Loucy (cell line): ENCODE measurements at regions not wholly inside any gene's neighbourhood (a gene's known extent, or its start where the extent isn't known, plus 50 kb on each side); places are given as distances from the start of the nearest gene placed in this dataset.

Experiments
- H2AFZ ChIP-seq: fragments of 200-600 bp; sonication (generic); 2 replicates; pipeline ENCODE4 v1.6.0; 2016; ENCODE audit warnings: antibody characterized with exemption, mild to moderate bottlenecking, low read length, moderate library complexity
- H3F3A ChIP-seq: fragments of 200-600 bp; 2 replicates; pipeline ENCODE4 v1.6.0; 2016; ENCODE audit warnings: antibody characterized with exemption, low read depth, mild to moderate bottlenecking
- H3K27me3 ChIP-seq: fragments of 200-600 bp; sonication (generic); 2 replicates; pipeline ENCODE4 v1.6.1; 2014; ENCODE audit warnings: low read length, mild to moderate bottlenecking; ENCODE audit not compliant: insufficient read depth, poor library complexity, severe bottlenecking
- H3K36me3 ChIP-seq: fragments of 200-600 bp; sonication (generic); 2 replicates; pipeline ENCODE4 v1.6.1; 2016; ENCODE audit warnings: low read length; ENCODE audit not compliant: insufficient read depth
- H3K4me1 ChIP-seq: fragments of 200-600 bp; sonication (generic); 2 replicates; pipeline ENCODE4 v1.5.1; 2014; ENCODE audit warnings: low read length, mild to moderate bottlenecking; ENCODE audit not compliant: insufficient read depth, poor library complexity, severe bottlenecking
- H3K4me2 ChIP-seq: fragments of 200-600 bp; sonication (generic); 2 replicates; pipeline ENCODE4 v1.6.0; 2014; ENCODE audit warnings: antibody characterized with exemption, low read length, low read depth, mild to moderate bottlenecking; ENCODE audit not compliant: poor library complexity, severe bottlenecking
- H3K4me3 ChIP-seq: fragments of 200-600 bp; sonication (generic); 2 replicates; pipeline ENCODE4 v1.5.1; 2014; ENCODE audit warnings: low read length, mild to moderate bottlenecking, mixed read lengths; ENCODE audit not compliant: poor library complexity, severe bottlenecking
- H3K79me2 ChIP-seq: fragments of 200-600 bp; sonication (generic); 2 replicates; pipeline ENCODE4 v1.6.1; 2014; ENCODE audit warnings: low read length; ENCODE audit not compliant: insufficient read depth
- H3K9ac ChIP-seq: fragments of 200-600 bp; sonication (generic); 2 replicates; pipeline ENCODE4 v1.6.0; 2014; ENCODE audit warnings: mild to moderate bottlenecking, low read depth, low read length, moderate library complexity; ENCODE audit not compliant: poor library complexity, severe bottlenecking
- H3K9me2 ChIP-seq: fragments of 200-600 bp; sonication (generic); replicated peaks from 2 replicates; pipeline ENCODE4 v1.6.1; 2016; ENCODE audit warnings: low read depth, low read length, mixed read lengths
- H3K9me3 ChIP-seq: fragments of 200-600 bp; sonication (generic); 2 replicates; pipeline ENCODE4 v1.6.1; 2014; ENCODE audit warnings: mild to moderate bottlenecking, antibody characterized with exemption, low read length, low read depth; ENCODE audit not compliant: insufficient read depth
- H4K20me1 ChIP-seq: fragments of 200-600 bp; sonication (generic); 2 replicates; pipeline ENCODE4 v1.6.0; 2014; ENCODE audit warnings: antibody characterized with exemption, low read length, mild to moderate bottlenecking; ENCODE audit not compliant: insufficient read depth, poor library complexity, severe bottlenecking
- EZH2phosphoT487 ChIP-seq: fragments of 200-600 bp; IDR thresholded peaks from 2 replicates; pipeline ENCODE4 v1.6.1; 2018; ENCODE audit warnings: antibody characterized with exemption, mild to moderate bottlenecking, moderate library complexity, borderline replicate concordance
- TF ChIP-seq, protein P1 (sequence below): fragments of 200-600 bp; sonication (generic); conservative IDR thresholded peaks from 2 replicates; pipeline ENCODE4 v1.5.1; 2014; ENCODE audit warnings: mild to moderate bottlenecking, antibody characterized with exemption, low read length

GRCh38 chr21:21662776-21663175 lies 664.6 kb downstream of the NCAM2 start:
- Histone ChIP-seq H3K4me3 (no peak overlapping the region), H3K9me3 (no peaks in the 10 kb centered on the region), H3K36me3 (no peaks in the 10 kb centered on the region), H3K9ac (no peak overlapping the region), H3F3A (no peaks in the 10 kb centered on the region), H3K79me2 (no peaks in the 10 kb centered on the region), H2AFZ (no peak overlapping the region), H3K4me2 (no peak overlapping the region), H3K27me3 (no peaks in the 10 kb centered on the region), H3K4me1 (no peaks in the 10 kb centered on the region), H4K20me1 (no peaks in the 10 kb centered on the region), H3K9me2 (no peaks in the 10 kb centered on the region)
- TF ChIP-seq, protein P1, sequence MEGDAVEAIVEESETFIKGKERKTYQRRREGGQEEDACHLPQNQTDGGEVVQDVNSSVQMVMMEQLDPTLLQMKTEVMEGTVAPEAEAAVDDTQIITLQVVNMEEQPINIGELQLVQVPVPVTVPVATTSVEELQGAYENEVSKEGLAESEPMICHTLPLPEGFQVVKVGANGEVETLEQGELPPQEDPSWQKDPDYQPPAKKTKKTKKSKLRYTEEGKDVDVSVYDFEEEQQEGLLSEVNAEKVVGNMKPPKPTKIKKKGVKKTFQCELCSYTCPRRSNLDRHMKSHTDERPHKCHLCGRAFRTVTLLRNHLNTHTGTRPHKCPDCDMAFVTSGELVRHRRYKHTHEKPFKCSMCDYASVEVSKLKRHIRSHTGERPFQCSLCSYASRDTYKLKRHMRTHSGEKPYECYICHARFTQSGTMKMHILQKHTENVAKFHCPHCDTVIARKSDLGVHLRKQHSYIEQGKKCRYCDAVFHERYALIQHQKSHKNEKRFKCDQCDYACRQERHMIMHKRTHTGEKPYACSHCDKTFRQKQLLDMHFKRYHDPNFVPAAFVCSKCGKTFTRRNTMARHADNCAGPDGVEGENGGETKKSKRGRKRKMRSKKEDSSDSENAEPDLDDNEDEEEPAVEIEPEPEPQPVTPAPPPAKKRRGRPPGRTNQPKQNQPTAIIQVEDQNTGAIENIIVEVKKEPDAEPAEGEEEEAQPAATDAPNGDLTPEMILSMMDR = no peak
- no peak for TF ChIP-seq EZH2phosphoT487

DNA sequence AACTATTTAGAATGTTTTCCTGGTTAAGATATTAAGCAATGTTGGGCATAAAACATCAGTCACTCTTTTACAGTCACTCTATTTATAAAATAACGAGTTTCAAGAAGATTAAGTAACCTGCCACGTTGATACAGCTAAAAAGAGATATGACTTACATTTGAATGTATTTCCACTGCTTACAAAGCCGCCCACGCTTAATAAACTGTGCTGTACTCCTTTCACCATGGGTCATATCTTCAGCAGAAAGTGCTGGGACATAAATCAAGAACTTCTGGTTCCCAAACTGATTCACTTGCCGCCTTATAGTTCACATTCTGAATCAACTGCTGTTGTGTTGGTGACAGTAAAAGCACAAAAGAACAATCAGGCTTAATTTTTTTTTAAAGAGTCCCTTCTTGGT lies 666.7 kb downstream of the NCAM2 start:
- Histone ChIP-seq H3K79me2 (no peaks in the 10 kb centered on the region), H3K9me3 (no peaks in the 10 kb centered on the region), H2AFZ (no peak overlapping the region), H3K36me3 (no peaks in the 10 kb centered on the region), H3K4me2 (no peak overlapping the region), H3K9ac (no peak overlapping the region), H3K9me2 (no peaks in the 10 kb centered on the region), H3K4me3 (no peak overlapping the region), H3F3A (no peaks in the 10 kb centered on the region), H3K4me1 (no peaks in the 10 kb centered on the region), H4K20me1 (no peaks in the 10 kb centered on the region), H3K27me3 (no peaks in the 10 kb centered on the region)
- no peak for TF ChIP-seq EZH2phosphoT487
- TF ChIP-seq, protein P1 = no peak

DNA sequence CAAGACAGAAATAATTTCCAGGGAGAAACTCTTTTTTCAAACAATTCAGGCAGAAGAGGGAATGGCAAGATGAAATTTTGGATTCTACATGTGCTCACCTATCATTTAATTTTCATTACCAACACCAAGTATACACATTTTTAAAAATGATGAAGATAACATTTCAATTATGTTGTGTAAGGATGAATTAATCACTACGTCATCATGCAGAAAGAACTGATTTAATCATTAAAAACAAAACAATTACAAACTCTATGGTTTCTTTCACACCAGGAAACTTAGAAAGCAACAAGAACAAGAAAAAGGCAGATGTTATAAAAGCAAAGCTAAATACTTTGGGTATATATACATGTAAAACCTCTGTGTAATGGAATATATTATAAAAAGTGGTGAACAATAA lies 668.5 kb downstream of the NCAM2 start:
- Histone ChIP-seq H3K4me3 (no peak overlapping the region), H3K4me1 (no peaks in the 10 kb centered on the region), H3K9me2 (no peaks in the 10 kb centered on the region), H3K4me2 (no peak overlapping the region), H3F3A (no peaks in the 10 kb centered on the region), H3K36me3 (no peaks in the 10 kb centered on the region), H3K9ac (no peak overlapping the region), H3K9me3 (no peaks in the 10 kb centered on the region), H4K20me1 (no peaks in the 10 kb centered on the region), H3K79me2 (no peaks in the 10 kb centered on the region), H2AFZ (no peak overlapping the region), H3K27me3 (no peaks in the 10 kb centered on the region)
- TF ChIP-seq, protein P1 = no peak
- no peak for TF ChIP-seq EZH2phosphoT487
